SK-N-SH (cell line): ENCODE measurements at regions not wholly inside any gene's neighbourhood (a gene's known extent, or its start where the extent isn't known, plus 50 kb on each side); places are given as distances from the start of the nearest gene placed in this dataset.
"Not testable (repeated sequence)": the region's sequence is repeated elsewhere in the genome, so short reads cannot be mapped to it uniquely, and the experiment has no call there.

ENCODE experiments used
- CTCF ChIA-PET: fragments of 300-600, 350-600 bp; formaldehyde crosslinking; extraction: SDS; loops from one replicate; lab custom pipeline; 2021; lab: Yijun Ruan, JAX
- POLR2A ChIA-PET: fragments of 350-600 bp; sonication (Branson Sonifier 250); formaldehyde crosslinking; extraction: SDS; loops from one replicate; lab custom pipeline; 2020; ENCODE audit warnings: antibody characterized with exemption, inconsistent platforms; lab: Yijun Ruan, JAX
- DNase-seq: peaks from one replicate; pipeline ENCODE4 v3.0.0; 2012
- H2AFZ ChIP-seq: fragments of 200-600 bp; sonication (generic); 2 replicates; pipeline ENCODE4 v1.8.1; 2016; ENCODE audit warnings: antibody characterized with exemption, mild to moderate bottlenecking, low read depth
- H3F3A ChIP-seq: fragments of 200-600 bp; sonication (generic); replicated peaks from 2 replicates; pipeline ENCODE3; 2016; ENCODE audit warnings: antibody characterized with exemption, mild to moderate bottlenecking; ENCODE audit not compliant: insufficient read depth
- H3K27ac ChIP-seq, 2 experiments: fragments of 200-500 bp in 1 of 2; fragments of 200-600 bp in 1 of 2; sonication (Bioruptor generic) in 1 of 2; sonication (generic), shearing (Covaris generic) in 1 of 2; 2 replicates each; pipeline versions ENCODE4 v1.5.1 to v1.6.1; 2014 to 2016; ENCODE audit warnings: low read depth in 2 of 2, inconsistent platforms in 1 of 2, low read length in 1 of 2, mild to moderate bottlenecking in 1 of 2, mixed read lengths in 1 of 2
- H3K27me3 ChIP-seq: fragments of 200-600 bp; sonication (generic), shearing (Covaris generic); 2 replicates; pipeline ENCODE4 v1.6.1; 2016; ENCODE audit warnings: mixed run types; ENCODE audit not compliant: insufficient read depth
- H3K36me3 ChIP-seq, 2 experiments: fragments of 200-500 bp in 1 of 2; fragments of 200-600 bp in 1 of 2; sonication (Bioruptor generic) in 1 of 2; sonication (generic) in 1 of 2; replicated peaks in 1 of 2; 2 replicates each; pipeline versions ENCODE3 to v1.5.1; 2014 to 2016; ENCODE audit warnings: low read length in 1 of 2, mild to moderate bottlenecking in 1 of 2; ENCODE audit not compliant: insufficient read depth in 2 of 2, control insufficient read depth in 1 of 2
- H3K4me1 ChIP-seq, 2 experiments: fragments of 200-500 bp in 1 of 2; fragments of 200-600 bp in 1 of 2; sonication (Bioruptor generic) in 1 of 2; sonication (generic), shearing (Covaris generic) in 1 of 2; 2 replicates each; pipeline versions ENCODE4 v1.5.1 to v1.6.1; 2014 to 2016; ENCODE audit warnings: low read depth in 1 of 2, low read length in 1 of 2, mixed run types in 1 of 2; ENCODE audit not compliant: insufficient read depth in 2 of 2, control insufficient read depth in 1 of 2
- H3K4me2 ChIP-seq: fragments of 200-600 bp; sonication (generic), shearing (Covaris generic); 2 replicates; pipeline ENCODE4 v1.6.1; 2017; ENCODE audit warnings: mixed run types
- H3K4me3 ChIP-seq, 2 experiments: fragments of 200-500 bp in 1 of 2; fragments of 200-600 bp in 1 of 2; sonication (Bioruptor generic) in 1 of 2; sonication (generic), shearing (Covaris generic) in 1 of 2; 2 replicates each; pipeline versions ENCODE4 v1.5.1 to v1.8.1; 2014 to 2016; ENCODE audit warnings: low read depth in 2 of 2, inconsistent platforms in 1 of 2, low read length in 1 of 2, mild to moderate bottlenecking in 1 of 2, mixed read lengths in 1 of 2, moderate library complexity in 1 of 2
- H3K79me2 ChIP-seq: fragments of 200-600 bp; sonication (generic); 2 replicates; pipeline ENCODE4 v1.8.1; 2017; ENCODE audit warnings: mild to moderate bottlenecking; ENCODE audit not compliant: insufficient read depth
- H3K9ac ChIP-seq: fragments of 200-600 bp; sonication (generic); 2 replicates; pipeline ENCODE4 v1.6.1; 2017; ENCODE audit warnings: mixed run types
- H3K9me2 ChIP-seq: fragments of 200-600 bp; sonication (generic); 2 replicates; pipeline ENCODE4 v1.6.1; 2017; ENCODE audit warnings: mixed run types
- H3K9me3 ChIP-seq: fragments of 200-600 bp; sonication (generic); 2 replicates; pipeline ENCODE4 v1.6.1; 2017; ENCODE audit warnings: mixed run types, mild to moderate bottlenecking, moderate library complexity
- H4K20me1 ChIP-seq: fragments of 200-600 bp; sonication (generic); 2 replicates; pipeline ENCODE4 v1.6.1; 2017; ENCODE audit warnings: mild to moderate bottlenecking, mixed run types; ENCODE audit not compliant: insufficient read depth
- WGBS: methylation state at CpG from one replicate; pipeline ENCODE4 v1.1.6; 2017; ENCODE audit warnings: low lambda C conversion rate; 5-methylcytosine and 5-hydroxymethylcytosine counted together

DNA sequence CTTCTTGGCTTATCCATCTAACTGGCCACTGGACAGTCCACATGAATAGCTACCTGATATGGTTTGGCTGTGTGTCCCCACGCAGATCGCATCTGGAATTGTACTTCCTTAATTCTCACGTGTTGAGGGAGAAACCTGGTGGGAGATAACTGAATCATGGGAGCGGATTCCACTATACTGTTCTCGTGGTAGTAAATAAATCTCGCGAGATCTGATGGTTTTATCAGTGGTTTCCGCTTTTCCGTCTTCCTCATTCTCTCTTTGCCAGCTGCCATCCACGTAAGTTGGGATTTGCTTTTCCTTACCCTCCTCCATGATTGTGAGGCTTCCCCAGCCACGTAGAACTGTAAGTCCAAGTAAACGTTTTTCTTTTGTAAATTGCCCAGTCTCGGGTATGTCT lies 1496.4 kb downstream of the KHDRBS2 start:
- H3K9me3 ChIP-seq, POLR2A ChIA-PET, H4K20me1 ChIP-seq, H3K9me2 ChIP-seq, H3K27ac ChIP-seq, H3K4me3 ChIP-seq, H3F3A ChIP-seq, H3K36me3 ChIP-seq, H2AFZ ChIP-seq, H3K79me2 ChIP-seq, CTCF ChIA-PET, H3K27me3 ChIP-seq, H3K4me2 ChIP-seq, DNase-seq, H3K9ac ChIP-seq, H3K4me1 ChIP-seq: not testable (repeated sequence)
- 11% methylated on average over 13 of the region's 13 CpGs for WGBS

DNA sequence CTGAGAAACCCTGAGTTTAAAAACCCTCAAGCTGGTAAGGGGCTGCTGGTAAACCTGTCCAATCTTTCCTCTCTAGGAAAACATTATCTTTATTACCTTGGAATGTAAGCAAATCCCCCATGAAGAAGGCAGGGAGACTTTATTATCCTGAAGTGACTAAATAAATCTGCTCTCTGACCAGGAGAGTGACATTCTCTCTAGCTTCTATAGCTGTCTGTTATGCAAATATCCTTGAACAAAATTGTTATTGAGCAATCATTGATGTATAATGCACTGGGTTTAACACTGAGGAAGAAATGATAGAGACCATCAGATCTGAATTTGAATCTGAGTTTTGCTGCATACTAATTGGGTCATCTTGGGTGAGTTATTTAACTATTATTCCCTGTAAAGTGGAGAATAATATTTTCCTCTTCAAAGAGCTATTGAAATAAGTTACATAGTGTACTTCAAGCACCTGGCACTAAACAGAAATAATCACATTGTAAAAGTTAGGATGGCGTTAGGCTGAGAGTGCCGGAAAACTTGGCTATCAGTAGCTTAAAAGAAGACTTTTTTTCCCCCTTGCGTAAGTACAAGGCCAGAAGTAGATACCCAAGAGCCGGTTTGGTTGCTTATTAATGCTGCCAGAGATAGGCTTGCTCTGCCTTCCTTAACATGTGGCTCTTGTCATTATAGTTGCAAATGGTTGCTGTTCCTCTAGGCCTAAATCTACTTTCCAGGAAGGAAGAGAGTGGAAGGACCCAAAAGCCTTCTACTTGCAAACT lies 1503.1 kb downstream of the KHDRBS2 start:
- POLR2A ChIA-PET, H4K20me1 ChIP-seq, H3K9ac ChIP-seq, H3K79me2 ChIP-seq, DNase-seq, H3K27ac ChIP-seq, H3F3A ChIP-seq, H3K9me3 ChIP-seq, H3K27me3 ChIP-seq, H3K4me1 ChIP-seq, H3K9me2 ChIP-seq, CTCF ChIA-PET, H2AFZ ChIP-seq, H3K4me3 ChIP-seq, H3K36me3 ChIP-seq, H3K4me2 ChIP-seq: not testable (repeated sequence)
- 3% methylated on average over 4 of the region's 4 CpGs for WGBS

- 0% methylated on average over 3 of the region's 3 CpGs for WGBS
- H4K20me1 ChIP-seq, H3K36me3 ChIP-seq, H3K4me3 ChIP-seq, H3K9me3 ChIP-seq, H3K27me3 ChIP-seq, H3K9me2 ChIP-seq, H3K79me2 ChIP-seq, CTCF ChIA-PET, POLR2A ChIA-PET, H3K4me2 ChIP-seq, DNase-seq, H3K9ac ChIP-seq, H3F3A ChIP-seq, H3K27ac ChIP-seq, H3K4me1 ChIP-seq, H2AFZ ChIP-seq: not testable (repeated sequence)
These were observed 1506.4 kb downstream of the KHDRBS2 start for GRCh38 chr6:60779591-60779990.

DNA sequence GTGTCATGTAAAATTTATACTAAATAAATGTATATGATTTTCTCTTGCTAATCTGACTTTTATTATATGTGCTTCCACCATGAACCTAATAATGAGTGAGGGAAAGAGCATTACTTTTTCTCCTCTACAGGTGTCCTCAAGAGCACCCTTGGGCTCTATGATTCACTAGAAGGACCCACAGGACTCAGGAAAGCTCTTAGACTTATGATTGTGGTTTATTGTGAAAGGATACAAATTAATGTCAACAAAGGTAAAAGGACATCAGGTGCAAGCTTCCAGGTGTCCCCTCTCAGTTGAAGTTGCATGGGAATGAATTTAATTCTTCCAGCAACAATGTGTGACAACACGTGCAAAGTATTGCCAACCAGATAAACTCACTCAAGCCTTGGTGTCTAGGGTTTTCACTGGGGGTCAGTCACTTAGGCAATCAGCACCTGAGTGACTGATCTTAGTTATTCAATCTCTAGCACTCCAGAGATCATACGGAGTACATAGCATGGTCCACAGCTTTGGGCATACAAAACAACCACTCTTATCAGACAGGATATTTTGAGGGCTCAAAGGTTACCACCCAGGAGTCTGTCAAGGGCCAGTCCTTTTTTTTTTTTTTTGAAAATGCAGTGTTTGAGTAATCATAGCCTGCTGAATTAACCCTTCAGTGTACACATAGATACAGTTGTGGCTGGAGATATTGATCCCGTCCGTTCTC lies 1518.1 kb downstream of the KHDRBS2 start:
- H3K4me2 ChIP-seq, H3K4me3 ChIP-seq, H3K27ac ChIP-seq, H2AFZ ChIP-seq, CTCF ChIA-PET, H3K9me2 ChIP-seq, POLR2A ChIA-PET, DNase-seq, H3K4me1 ChIP-seq, H3K9ac ChIP-seq, H3F3A ChIP-seq, H4K20me1 ChIP-seq, H3K36me3 ChIP-seq, H3K79me2 ChIP-seq, H3K9me3 ChIP-seq, H3K27me3 ChIP-seq: not testable (repeated sequence)
- WGBS, result 0% methylated on average over 4 of the region's 4 CpGs

GRCh38 chr6:60765331-60765730 lies 1520.7 kb downstream of the KHDRBS2 start:
- H3K27me3 ChIP-seq, H3K4me2 ChIP-seq, H3K36me3 ChIP-seq, H3K4me3 ChIP-seq, H4K20me1 ChIP-seq, H3K9me3 ChIP-seq, H3F3A ChIP-seq, H2AFZ ChIP-seq, H3K4me1 ChIP-seq, CTCF ChIA-PET, H3K9ac ChIP-seq, H3K9me2 ChIP-seq, H3K27ac ChIP-seq, POLR2A ChIA-PET, H3K79me2 ChIP-seq, DNase-seq: not testable (repeated sequence)

GRCh38 chr6:60763464-60764080 lies 1522.5 kb downstream of the KHDRBS2 start:
- H4K20me1 ChIP-seq, H3K9me3 ChIP-seq, H3K9ac ChIP-seq, CTCF ChIA-PET, DNase-seq, H3K4me3 ChIP-seq, H3F3A ChIP-seq, H3K9me2 ChIP-seq, H3K27ac ChIP-seq, H3K4me2 ChIP-seq, H3K4me1 ChIP-seq, POLR2A ChIA-PET, H3K79me2 ChIP-seq, H2AFZ ChIP-seq, H3K36me3 ChIP-seq, H3K27me3 ChIP-seq: not testable (repeated sequence)
- WGBS, result 0% methylated on average over 2 of the region's 4 CpGs
